Skin epidermis (tissue), 12 donors: ENCODE measurements at regions not wholly inside any gene's neighbourhood (a gene's known extent, or its start where the extent isn't known, plus 50 kb on each side); places are given as distances from the start of the nearest gene placed in this dataset.
"Not testable (repeated sequence)": the region's sequence is repeated elsewhere in the genome, so short reads cannot be mapped to it uniquely, and the experiment has no call there.

Source experiments
- H3K27ac ChIP-seq, 21 experiments: fragments of 200-600 bp; sonication (generic) in 11 of 21; one replicate each; pipeline ENCODE4 v1.5.0; 2020; ENCODE audit warnings: mild to moderate bottlenecking in 3 of 21, inconsistent platforms in 2 of 21, moderate library complexity in 2 of 21
- H3K4me3 ChIP-seq, 7 experiments: fragments of 200-600 bp; sonication (generic) in 2 of 7; one replicate each; pipeline ENCODE4 v1.5.0; 2020; ENCODE audit warnings: inconsistent platforms in 2 of 7, mild to moderate bottlenecking in 2 of 7, moderate library complexity in 1 of 7

- H3K27ac ChIP-seq, result peak overlapping the region in 2 of 21 experiments; percentile 3 to 21
- H3K4me3 ChIP-seq, result no peak overlapping the region
Measured at GRCh38 chr12:88720785-88721650, 140.7 kb upstream of the KITLG start.

DNA sequence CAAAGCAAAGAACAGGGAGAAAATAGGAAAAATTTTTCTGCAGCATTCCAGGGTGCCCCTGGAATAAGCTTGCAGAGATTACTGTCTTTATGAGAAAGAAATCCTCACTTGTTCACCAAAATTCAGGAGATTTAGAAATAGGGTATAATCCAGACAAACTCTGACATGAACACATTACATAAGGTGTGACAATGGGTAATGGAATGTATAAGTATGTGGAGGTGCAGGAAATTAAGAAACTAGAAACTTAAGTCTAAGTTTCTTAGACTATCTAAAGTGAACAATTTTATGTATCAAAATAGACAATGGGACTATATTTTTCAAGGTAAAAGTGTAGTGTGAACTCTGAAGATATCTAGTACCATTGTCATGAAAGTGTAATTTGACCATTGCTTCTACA lies 140.0 kb upstream of the KITLG start:
- Histone ChIP-seq H3K27ac (peak overlapping the region in 1 of 21 experiments; percentile 3), H3K4me3 (no peak overlapping the region)

DNA sequence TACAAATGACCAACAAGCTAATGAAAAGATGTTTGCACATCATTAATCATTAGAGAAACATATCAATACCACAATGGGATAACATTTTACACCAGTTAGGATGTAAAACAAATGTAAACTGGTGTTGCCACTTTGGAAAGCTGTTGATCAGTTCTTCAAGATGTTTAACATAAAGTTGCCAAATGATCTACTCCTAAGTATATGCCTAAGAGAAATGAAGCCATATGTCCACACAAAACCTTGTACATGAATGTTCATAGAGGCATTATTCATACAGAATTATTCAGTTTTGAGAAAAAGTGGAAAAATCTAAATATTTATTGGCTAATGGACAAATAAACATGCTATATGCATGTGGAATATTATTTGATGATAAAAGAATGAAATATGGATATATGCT lies 136.9 kb upstream of the KITLG start:
- Histone ChIP-seq H3K4me3 (no peak overlapping the region), H3K27ac (no peak overlapping the region)

DNA sequence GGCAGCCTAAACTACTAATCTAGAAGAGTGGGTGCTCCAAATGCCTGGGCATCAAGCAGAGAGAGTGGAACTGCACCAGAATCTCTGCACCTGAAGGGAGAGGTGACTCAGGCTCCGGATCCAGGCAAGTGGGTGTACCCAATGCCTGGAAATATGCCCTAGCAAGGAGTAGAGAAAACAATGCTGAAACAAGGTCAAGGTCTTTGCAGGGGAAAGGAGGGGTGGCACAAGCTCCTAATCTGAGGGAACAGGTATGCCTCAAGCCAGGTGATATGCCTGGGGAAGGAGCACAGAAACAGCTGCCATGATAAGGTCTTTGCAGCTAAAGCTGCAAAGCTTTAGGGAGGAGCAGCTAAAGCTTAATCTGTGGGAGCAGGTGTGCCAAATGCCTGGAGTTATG lies 136.0 kb upstream of the KITLG start:
- no peak overlapping the region for H3K27ac ChIP-seq
- no peak overlapping the region for H3K4me3 ChIP-seq

- Histone ChIP-seq H3K4me3 (no peak overlapping the region), H3K27ac (no peak overlapping the region)
Measured at GRCh38 chr12:88715673-88716072, 135.4 kb upstream of the KITLG start.

- H3K27ac ChIP-seq, H3K4me3 ChIP-seq: not testable (repeated sequence)
Measured at GRCh38 chr12:88714263-88714882, 134.1 kb upstream of the KITLG start.

GRCh38 chr12:88707800-88708199 lies 127.5 kb upstream of the KITLG start:
- Histone ChIP-seq H3K4me3 (no peak overlapping the region), H3K27ac (no peak overlapping the region)

GRCh38 chr12:88706286-88706685 lies 126.0 kb upstream of the KITLG start:
- no peak overlapping the region for H3K27ac ChIP-seq
- no peak overlapping the region for H3K4me3 ChIP-seq

DNA sequence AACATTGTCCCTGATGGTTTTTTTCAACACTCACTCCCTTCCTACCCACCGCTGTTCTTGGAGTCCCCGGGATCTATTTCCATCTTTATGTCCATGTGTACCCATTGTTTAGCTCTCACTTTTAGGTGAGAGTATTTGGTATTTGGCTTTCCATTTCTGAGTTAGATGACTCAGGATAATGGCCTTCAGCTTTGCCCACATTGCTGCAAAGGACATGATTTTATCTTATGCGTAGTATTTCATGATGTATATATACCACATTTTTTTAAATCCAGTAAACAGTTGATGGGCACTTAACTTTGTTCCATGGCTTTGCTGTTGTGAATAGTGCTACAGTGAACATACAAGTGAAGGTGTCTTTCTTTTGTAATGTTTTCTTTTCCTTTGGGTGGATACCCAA lies 123.5 kb upstream of the KITLG start:
- H3K27ac ChIP-seq, result no peak overlapping the region
- H3K4me3 ChIP-seq, result no peak overlapping the region

GRCh38 chr12:88698471-88698870 lies 118.2 kb upstream of the KITLG start:
- Histone ChIP-seq H3K27ac (no peak overlapping the region), H3K4me3 (no peak overlapping the region)

DNA sequence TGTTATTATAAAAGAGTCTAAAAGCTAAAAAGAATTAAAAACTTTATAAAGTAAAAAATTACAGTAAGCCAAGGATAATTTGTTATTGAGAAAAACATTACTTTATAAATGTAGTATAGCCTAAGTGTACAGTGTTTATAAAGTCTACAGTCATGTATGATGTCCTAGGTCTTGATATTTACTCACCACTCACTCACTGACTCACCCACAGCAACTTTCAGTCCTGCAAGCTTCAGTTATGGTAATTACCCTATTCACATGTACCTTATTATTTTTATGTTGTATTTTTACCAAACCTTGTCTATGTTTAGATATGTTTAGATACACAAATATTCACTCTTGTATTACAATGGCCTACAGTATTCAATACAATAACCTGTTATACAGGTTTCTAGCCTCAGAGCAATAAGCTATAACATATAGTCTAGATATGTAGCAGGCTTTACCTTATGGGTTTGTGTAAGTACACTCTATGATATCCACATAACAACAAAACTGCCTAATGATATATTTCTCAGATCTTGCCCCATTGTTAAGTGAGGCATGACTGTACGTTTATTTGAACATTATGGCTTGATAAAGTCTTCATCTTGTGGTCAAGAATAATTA lies 113.7 kb upstream of the KITLG start:
- H3K27ac ChIP-seq, result no peak overlapping the region
- H3K4me3 ChIP-seq, result no peak overlapping the region

GRCh38 chr12:88691811-88692210 lies 111.5 kb upstream of the KITLG start:
- peak overlapping the region in 3 of 21 experiments; percentile 26 to 43 (median 37) for H3K27ac ChIP-seq
- no peak overlapping the region for H3K4me3 ChIP-seq

DNA sequence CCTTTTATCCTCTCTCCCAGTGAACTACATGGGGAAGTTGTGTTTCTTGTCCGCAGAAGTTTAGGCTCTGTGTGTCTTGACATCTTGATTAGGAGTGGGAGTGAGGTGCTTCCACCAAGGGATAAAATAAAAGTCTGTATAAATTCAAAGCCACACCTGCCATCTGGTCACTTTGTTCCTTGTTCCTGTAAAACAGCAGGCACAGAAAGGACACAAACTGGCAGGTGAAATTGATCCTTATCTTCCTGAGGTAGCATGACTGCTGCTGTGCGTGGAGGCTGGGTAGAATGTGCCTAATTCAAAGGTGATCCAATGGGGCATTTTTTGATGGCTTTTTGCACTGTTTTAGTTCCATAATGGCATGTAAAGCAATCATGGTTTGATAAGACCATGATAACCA lies 104.3 kb upstream of the KITLG start:
- no peak overlapping the region for H3K4me3 ChIP-seq
- H3K27ac ChIP-seq, result no peak overlapping the region

DNA sequence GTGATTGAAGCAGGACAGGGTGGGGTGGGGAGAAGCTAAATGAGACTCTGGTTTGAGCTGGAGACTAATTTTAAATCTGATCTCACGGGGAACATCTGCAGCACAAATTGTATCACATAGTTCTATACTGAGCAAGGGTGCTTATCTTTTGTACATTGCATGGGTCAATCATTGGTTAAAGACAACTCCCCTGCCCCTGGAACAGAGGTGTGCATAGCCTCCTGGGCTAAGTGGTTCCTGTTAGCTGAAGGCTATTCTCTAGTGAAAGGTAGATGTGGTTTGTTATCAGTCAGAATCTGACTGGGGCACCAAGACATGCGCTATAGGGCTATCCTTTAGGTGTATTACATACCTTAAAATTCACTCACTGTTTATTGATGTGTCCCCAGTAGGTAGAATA lies 103.9 kb upstream of the KITLG start:
- H3K27ac ChIP-seq, result no peak overlapping the region

GRCh38 chr12:88683628-88684027 lies 103.4 kb upstream of the KITLG start:
- H3K27ac ChIP-seq, result no peak overlapping the region
- no peak overlapping the region for H3K4me3 ChIP-seq

More for the DNA sequence above, 103.9 kb upstream of the KITLG start:
- H3K4me3 ChIP-seq, result no peak overlapping the region

DNA sequence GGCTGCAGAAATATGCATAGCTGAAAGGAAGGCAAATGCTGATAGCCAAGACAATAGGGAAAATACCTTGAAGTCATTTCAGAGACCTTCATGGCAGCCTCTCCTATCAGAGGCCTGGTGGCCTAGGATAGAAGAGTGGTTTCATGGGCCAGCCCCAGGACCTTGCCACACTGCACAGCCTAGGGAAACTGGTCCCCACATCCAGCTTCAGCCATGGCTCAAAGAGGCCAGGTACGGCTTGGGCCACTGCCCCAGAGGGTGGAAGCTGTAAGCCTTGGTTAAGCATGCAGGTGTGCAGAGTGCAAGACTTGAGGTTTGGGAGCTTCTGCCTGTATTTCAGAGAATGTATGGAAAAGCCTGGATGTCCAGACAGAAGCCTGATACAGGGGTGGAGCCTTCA lies 101.0 kb upstream of the KITLG start:
- Histone ChIP-seq H3K4me3 (no peak overlapping the region), H3K27ac (no peak overlapping the region)

DNA sequence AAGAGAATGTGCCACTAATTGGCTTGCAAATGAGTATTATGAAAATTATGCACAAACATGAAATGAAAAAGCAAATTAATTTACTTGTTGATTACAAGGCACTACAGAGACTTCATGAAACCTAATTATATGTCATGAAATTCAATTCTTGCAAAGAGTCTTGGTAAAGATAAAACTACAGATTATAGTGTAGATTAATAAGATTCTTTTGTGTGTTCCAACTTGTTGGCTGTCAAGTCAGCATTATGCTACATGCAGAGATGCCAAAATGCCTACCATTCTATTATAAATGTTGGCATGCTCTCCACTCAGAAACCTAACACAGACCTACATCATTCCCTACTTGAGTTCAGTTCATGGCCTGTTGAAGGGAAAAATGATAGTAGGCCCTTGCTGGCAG lies 97.2 kb upstream of the KITLG start:
- H3K27ac ChIP-seq, result peak overlapping the region in 2 of 21 experiments; percentile 24 to 27

GRCh38 chr12:88667615-88668014 lies 87.3 kb upstream of the KITLG start:
- not testable (repeated sequence) for H3K4me3 ChIP-seq

More for the DNA sequence above, 97.2 kb upstream of the KITLG start:
- H3K4me3 ChIP-seq, result no peak overlapping the region

DNA sequence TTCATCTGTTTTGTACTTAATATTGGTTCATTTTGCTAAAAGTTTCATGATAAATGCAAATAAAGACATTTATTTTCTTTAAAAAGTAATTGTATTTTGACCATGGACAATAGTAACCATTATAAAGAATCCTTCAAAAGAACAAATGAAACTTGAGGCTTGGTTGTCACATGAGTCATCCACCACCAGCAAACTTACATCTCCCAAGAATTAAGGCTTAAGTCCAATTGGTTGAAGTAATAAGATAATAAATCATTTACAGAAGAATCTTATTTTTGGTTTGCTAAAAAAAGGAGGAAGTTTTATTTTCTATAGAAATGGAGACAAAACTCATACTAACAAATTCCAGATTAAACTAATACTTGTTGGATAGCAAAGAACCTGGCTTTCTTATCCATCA lies 84.8 kb upstream of the KITLG start:
- no peak overlapping the region for H3K27ac ChIP-seq

More at GRCh38 chr12:88667615-88668014, 87.3 kb upstream of the KITLG start:
- H3K27ac ChIP-seq, result not testable (repeated sequence)

DNA sequence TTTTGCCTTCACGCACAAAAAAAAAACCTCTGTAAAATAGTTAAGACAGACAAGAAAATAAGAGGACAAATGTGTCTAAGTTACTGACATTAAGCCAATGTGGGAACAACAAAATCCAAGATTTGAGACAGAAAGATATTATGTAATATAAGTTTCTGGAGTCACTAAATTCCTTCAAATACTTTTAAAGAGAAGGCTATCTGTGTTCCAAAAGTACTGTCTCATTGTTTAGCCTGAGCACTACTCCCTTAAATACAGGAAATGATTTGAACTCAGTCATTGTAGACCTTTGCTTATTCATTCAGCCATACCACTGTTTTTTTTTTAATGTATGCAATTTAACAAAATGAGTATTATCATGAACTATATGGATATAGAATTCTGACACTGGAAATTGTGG lies 82.7 kb upstream of the KITLG start:
- H3K4me3 ChIP-seq, result no peak overlapping the region
- no peak overlapping the region for H3K27ac ChIP-seq

More for the DNA sequence above, 84.8 kb upstream of the KITLG start:
- no peak overlapping the region for H3K4me3 ChIP-seq

DNA sequence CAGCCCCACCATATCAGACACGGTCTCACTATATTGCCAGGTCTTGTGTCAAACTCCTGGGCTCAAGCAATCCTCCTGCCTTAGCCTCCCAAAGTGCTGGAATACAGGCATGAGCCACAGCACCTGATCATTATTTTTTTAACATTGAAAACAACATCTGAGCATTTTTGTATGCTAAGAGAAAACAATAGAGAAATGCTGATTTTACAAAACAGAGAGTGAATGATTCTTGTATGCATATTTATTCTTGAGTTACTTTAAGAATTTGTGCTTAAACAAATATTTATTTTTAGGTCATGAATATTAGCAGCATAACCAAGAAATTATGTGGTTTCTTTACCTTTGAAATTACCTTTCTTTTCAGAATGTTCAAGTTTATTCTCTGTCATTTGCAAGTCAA lies 81.8 kb upstream of the KITLG start:
- Histone ChIP-seq H3K27ac (no peak overlapping the region), H3K4me3 (no peak overlapping the region)
